ENCODE measurements at regions not wholly inside any gene's neighbourhood (a gene's known extent, or its start where the extent isn't known, plus 50 kb on each side); places are given as distances from the start of the nearest gene placed in this dataset.

GRCh38 chr7:68429411-68430117, 1168.7 kb upstream of the AUTS2 start:
- TF ChIP-seq, protein P1, sequence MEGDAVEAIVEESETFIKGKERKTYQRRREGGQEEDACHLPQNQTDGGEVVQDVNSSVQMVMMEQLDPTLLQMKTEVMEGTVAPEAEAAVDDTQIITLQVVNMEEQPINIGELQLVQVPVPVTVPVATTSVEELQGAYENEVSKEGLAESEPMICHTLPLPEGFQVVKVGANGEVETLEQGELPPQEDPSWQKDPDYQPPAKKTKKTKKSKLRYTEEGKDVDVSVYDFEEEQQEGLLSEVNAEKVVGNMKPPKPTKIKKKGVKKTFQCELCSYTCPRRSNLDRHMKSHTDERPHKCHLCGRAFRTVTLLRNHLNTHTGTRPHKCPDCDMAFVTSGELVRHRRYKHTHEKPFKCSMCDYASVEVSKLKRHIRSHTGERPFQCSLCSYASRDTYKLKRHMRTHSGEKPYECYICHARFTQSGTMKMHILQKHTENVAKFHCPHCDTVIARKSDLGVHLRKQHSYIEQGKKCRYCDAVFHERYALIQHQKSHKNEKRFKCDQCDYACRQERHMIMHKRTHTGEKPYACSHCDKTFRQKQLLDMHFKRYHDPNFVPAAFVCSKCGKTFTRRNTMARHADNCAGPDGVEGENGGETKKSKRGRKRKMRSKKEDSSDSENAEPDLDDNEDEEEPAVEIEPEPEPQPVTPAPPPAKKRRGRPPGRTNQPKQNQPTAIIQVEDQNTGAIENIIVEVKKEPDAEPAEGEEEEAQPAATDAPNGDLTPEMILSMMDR (IDR thresholded peaks at IDR 0.05; ENCODE audit: low read depth, low read length): no peak
- TF ChIP-seq EZH2phosphoT487 (IDR thresholded peaks at IDR 0.05; ENCODE audit: low read depth): no peak

Measured in OCI-LY3 (cell line).